Duodenal mucosa (tissue), 2 donors: ENCODE measurements at regions not wholly inside any gene's neighbourhood (a gene's known extent, or its start where the extent isn't known, plus 50 kb on each side); places are given as distances from the start of the nearest gene placed in this dataset.

ENCODE experiments used
- H3K27ac ChIP-seq: one replicate; pipeline ENCODE4 v1.7.0; 2013; ENCODE audit warnings: low read depth, low read length
- H3K27me3 ChIP-seq, 2 donors: one replicate each; pipeline ENCODE4 v1.7.0; 2013; ENCODE audit warnings: low read length in 2 of 2, control low read depth in 1 of 2; ENCODE audit not compliant: insufficient read depth in 2 of 2, control insufficient read depth in 1 of 2
- H3K36me3 ChIP-seq, 2 donors: one replicate each; pipeline ENCODE4 v1.7.0; 2013; ENCODE audit warnings: low read length in 2 of 2, control low read depth in 1 of 2; ENCODE audit not compliant: insufficient read depth in 2 of 2, control insufficient read depth in 1 of 2
- H3K4me1 ChIP-seq, 2 donors: one replicate each; pipeline ENCODE4 v1.7.0; 2013; ENCODE audit warnings: low read length in 2 of 2, control low read depth in 1 of 2; ENCODE audit not compliant: insufficient read depth in 2 of 2, control insufficient read depth in 1 of 2
- H3K4me3 ChIP-seq, 2 donors: one replicate each; pipeline ENCODE4 v1.7.0; 2013; ENCODE audit warnings: low read length in 2 of 2, low read depth in 1 of 2
- H3K9ac ChIP-seq, 2 donors: one replicate each; pipeline ENCODE4 v1.7.0; 2013; ENCODE audit warnings: low read length in 2 of 2, low read depth in 1 of 2
- H3K9me3 ChIP-seq, 2 donors: one replicate each; pipeline ENCODE4 v1.7.0; 2013; ENCODE audit warnings: low read length in 2 of 2, control low read depth in 1 of 2; ENCODE audit not compliant: control insufficient read depth in 1 of 2

DNA sequence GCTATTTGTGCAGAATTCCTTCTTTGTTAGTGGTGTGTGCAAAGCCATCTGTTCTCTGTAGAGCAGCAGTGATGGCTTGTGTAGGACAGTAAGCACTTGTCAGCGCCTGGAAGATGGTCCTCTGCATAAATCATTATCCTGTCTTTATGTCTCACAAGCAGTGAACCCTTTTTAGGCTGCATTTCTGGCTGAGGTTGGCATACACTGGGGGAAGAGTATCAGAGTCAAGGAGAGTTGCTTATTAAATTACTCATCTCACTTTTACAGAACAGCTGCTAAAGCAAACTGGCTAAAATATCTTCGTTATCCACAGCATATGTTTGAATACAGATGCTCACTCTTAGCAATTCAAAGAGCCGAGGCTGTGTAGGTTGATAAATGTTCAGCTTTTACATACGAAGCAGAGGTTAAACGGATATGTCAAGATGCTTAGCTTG lies 54.6 kb upstream of the NCAM2 start:
- no peak overlapping the region for H3K27ac ChIP-seq

DNA sequence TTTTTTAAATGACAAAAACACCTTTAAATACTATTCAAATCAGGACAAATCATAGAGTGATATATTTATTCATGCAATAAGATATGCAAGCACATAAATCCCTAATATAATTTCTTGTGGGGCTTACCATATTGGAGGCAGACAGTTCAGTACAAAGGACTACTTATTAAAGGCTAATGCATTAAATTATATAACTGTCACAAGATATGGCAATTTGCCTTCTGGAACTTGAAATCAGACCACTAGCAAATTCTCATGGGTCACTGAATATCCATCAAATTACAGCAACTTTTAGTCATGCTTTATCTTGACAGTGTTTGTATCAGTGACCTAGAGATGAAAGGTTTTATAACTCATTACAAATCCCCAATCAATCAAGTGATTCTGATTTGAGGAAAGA lies 54.1 kb upstream of the NCAM2 start:
- Histone ChIP-seq H3K27me3 (no peaks in the 10 kb centered on the region), H3K9ac (no peak overlapping the region), H3K4me1 (no peaks in the 10 kb centered on the region), H3K9me3 (peaks cover 14 to 15% of the 10 kb centered on the region in 2 donors), H3K36me3 (no peaks in the 10 kb centered on the region), H3K4me3 (no peak overlapping the region), H3K27ac (no peak overlapping the region)

More for the DNA sequence above, 54.6 kb upstream of the NCAM2 start:
- Histone ChIP-seq H3K27me3 (no peaks in the 10 kb centered on the region), H3K4me3 (no peak overlapping the region), H3K9ac (no peak overlapping the region), H3K9me3 (peaks cover 15 to 19% of the 10 kb centered on the region in 2 donors), H3K36me3 (no peaks in the 10 kb centered on the region), H3K4me1 (no peaks in the 10 kb centered on the region)

DNA sequence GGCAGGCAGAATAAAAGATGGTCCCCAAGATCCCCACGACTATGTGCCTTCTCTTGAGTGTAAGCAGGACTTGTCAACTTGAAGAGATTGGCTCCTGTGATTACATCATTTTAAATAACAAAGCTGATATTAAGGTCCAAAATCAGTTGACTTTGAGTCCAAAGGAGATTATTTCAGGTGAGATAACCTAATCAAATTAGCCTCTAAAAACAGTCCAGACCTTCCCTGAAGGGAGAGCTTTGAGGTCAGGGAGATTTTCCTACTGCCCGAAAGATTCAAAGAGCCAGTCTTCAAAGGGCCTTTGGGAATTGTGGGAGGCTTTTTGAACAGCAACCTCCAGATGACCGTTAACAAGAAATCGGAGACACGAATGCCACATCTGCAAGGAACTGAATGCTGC lies 51.5 kb upstream of the NCAM2 start:
- no peak overlapping the region for H3K4me3 ChIP-seq
- no peaks in the 10 kb centered on the region for H3K27me3 ChIP-seq
- H3K4me1 ChIP-seq, result no peaks in the 10 kb centered on the region
- H3K27ac ChIP-seq, result no peak overlapping the region
- H3K9me3 ChIP-seq, result peaks cover 9 to 15% of the 10 kb centered on the region in 2 donors
- H3K9ac ChIP-seq, result no peak overlapping the region
- H3K36me3 ChIP-seq, result no peaks in the 10 kb centered on the region
